ENCODE measurements at regions not wholly inside any gene's neighbourhood (a gene's known extent, or its start where the extent isn't known, plus 50 kb on each side); places are given as distances from the start of the nearest gene placed in this dataset.

GRCh38 chr2:149745396-149746230 lies 158.0 kb upstream of the MMADHC start:
- H3K4me3 ChIP-seq (ENCODE audit: low read depth, low read length), result no peak overlapping the region
- in situ Hi-C loops (cut with HindIII; ENCODE audit: low sequenced_read_pairs), result no loop called here
- TF ChIP-seq CTCF (IDR thresholded peaks at IDR 0.05; ENCODE audit: low read depth, low read length, missing control alignments), result no peak
- no peak for DNase-seq (ENCODE audit: low read depth)

GRCh38 chr2:149744865-149745264 lies 157.3 kb upstream of the MMADHC start:
- no peak for TF ChIP-seq CTCF (IDR thresholded peaks at IDR 0.05; ENCODE audit: low read depth, low read length, missing control alignments)
- in situ Hi-C loops (cut with HindIII; ENCODE audit: low sequenced_read_pairs), result no loop called here
- no peak overlapping the region for H3K4me3 ChIP-seq (ENCODE audit: low read depth, low read length)
- no peak for DNase-seq (ENCODE audit: low read depth)

GRCh38 chr2:149743842-149744448 lies 156.4 kb upstream of the MMADHC start:
- DNase-seq (ENCODE audit: low read depth), result peak; percentile 50
- in situ Hi-C loops (cut with HindIII; ENCODE audit: low sequenced_read_pairs), result no loop called here
- H3K4me3 ChIP-seq (ENCODE audit: low read depth, low read length), result no peak overlapping the region
- peak; percentile 14 for TF ChIP-seq CTCF (IDR thresholded peaks at IDR 0.05; ENCODE audit: low read depth, low read length, missing control alignments)

GRCh38 chr2:149741646-149742045 lies 154.1 kb upstream of the MMADHC start:
- no peak for TF ChIP-seq CTCF (IDR thresholded peaks at IDR 0.05; ENCODE audit: low read depth, low read length, missing control alignments)
- H3K4me3 ChIP-seq (ENCODE audit: low read depth, low read length), result no peak overlapping the region
- peak; percentile 89 for DNase-seq (ENCODE audit: low read depth)
- in situ Hi-C loops (cut with HindIII; ENCODE audit: low sequenced_read_pairs), result no loop called here

- in situ Hi-C loops (cut with HindIII; ENCODE audit: low sequenced_read_pairs), result no loop called here
- H3K4me3 ChIP-seq (ENCODE audit: low read depth, low read length), result no peak overlapping the region
- TF ChIP-seq CTCF (IDR thresholded peaks at IDR 0.05; ENCODE audit: low read depth, low read length, missing control alignments), result no peak
- DNase-seq (ENCODE audit: low read depth), result no peak
Observed at GRCh38 chr2:149740490-149740889, 152.9 kb upstream of the MMADHC start.

GRCh38 chr2:149739883-149740265 lies 152.3 kb upstream of the MMADHC start:
- H3K4me3 ChIP-seq (ENCODE audit: low read depth, low read length), result no peak overlapping the region
- no peak for DNase-seq (ENCODE audit: low read depth)
- in situ Hi-C loops (cut with HindIII; ENCODE audit: low sequenced_read_pairs), result no loop called here
- TF ChIP-seq CTCF (IDR thresholded peaks at IDR 0.05; ENCODE audit: low read depth, low read length, missing control alignments), result no peak

Measured in astrocyte of the cerebellum (primary cell).